H1 (cell line): ENCODE measurements at regions not wholly inside any gene's neighbourhood (a gene's known extent, or its start where the extent isn't known, plus 50 kb on each side); places are given as distances from the start of the nearest gene placed in this dataset.

Experiments used
- CTCF ChIA-PET: fragments of 300-600 bp; sonication (Branson Sonifier 250); formaldehyde crosslinking; loops from one replicate; lab custom pipeline; 2021; ENCODE audit not compliant: partially characterized antibody; lab: Charles Lee
- POLR2A ChIA-PET: fragments of 300-600 bp; sonication (Branson Sonifier 250); formaldehyde crosslinking; loops from one replicate; lab custom pipeline; 2021; ENCODE audit warnings: inconsistent platforms; ENCODE audit not compliant: partially characterized antibody; lab: Charles Lee
- DNase-seq, 2 experiments: peaks; one replicate each; pipeline versions ENCODE4 v3.0.0 to v3.0.0-alpha.2; 2010 to 2022; ENCODE audit warnings: low spot score in 2 of 2, low read depth in 1 of 2, mixed read lengths in 1 of 2
- FAIRE-seq: peaks from 2 replicates; lab custom pipeline; 2011; peaks lifted over from hg19 to GRCh38; lab: Jason Lieb, UNC
- H2AFZ ChIP-seq: 2 replicates; pipeline ENCODE4 v1.8.1; 2012; ENCODE audit warnings: low read length, inconsistent platforms
- H2AK5ac ChIP-seq: 2 replicates; pipeline ENCODE4 v1.6.1; 2013; ENCODE audit warnings: low read depth, low read length
- H2BK120ac ChIP-seq: replicated peaks from 2 replicates; pipeline ENCODE3; 2013; ENCODE audit warnings: low read depth, low read length, inconsistent platforms
- H2BK12ac ChIP-seq: 2 replicates; pipeline ENCODE4 v1.6.1; 2013; ENCODE audit warnings: low read depth, low read length
- H2BK15ac ChIP-seq: 2 replicates; pipeline ENCODE4 v1.6.1; 2013; ENCODE audit warnings: low read length
- H2BK20ac ChIP-seq: 2 replicates; pipeline ENCODE4 v1.6.1; 2013; ENCODE audit warnings: low read length
- H2BK5ac ChIP-seq: 2 replicates; pipeline ENCODE4 v1.6.1; 2013; ENCODE audit warnings: low read depth, low read length
- H3K14ac ChIP-seq: 2 replicates; pipeline ENCODE4 v1.6.1; 2013; ENCODE audit warnings: inconsistent platforms; ENCODE audit not compliant: insufficient read length
- H3K18ac ChIP-seq: 2 replicates; pipeline ENCODE4 v1.6.1; 2013; ENCODE audit warnings: low read length; ENCODE audit errors: extremely low read depth
- H3K23ac ChIP-seq: 2 replicates; pipeline ENCODE4 v1.6.1; 2013; ENCODE audit warnings: inconsistent platforms; ENCODE audit not compliant: insufficient read length
- H3K23me2 ChIP-seq: 2 replicates; pipeline ENCODE4 v1.6.1; 2013; ENCODE audit warnings: low read depth, low read length
- H3K27ac ChIP-seq: 2 replicates; pipeline ENCODE4 v1.6.1; 2011; ENCODE audit warnings: low read depth, low read length, inconsistent platforms
- H3K27me3 ChIP-seq, 4 experiments: replicated peaks in 1 of 4; 1 replicate in 1 of 4; 2 replicates in 3 of 4; pipeline versions ENCODE4 v1.6.1 to v1.8.1; 2011 to 2013; ENCODE audit warnings: low read length in 3 of 4, mild to moderate bottlenecking in 3 of 4, inconsistent platforms in 2 of 4, mixed read lengths in 2 of 4, moderate library complexity in 1 of 4; ENCODE audit not compliant: control insufficient read depth in 3 of 4, insufficient read depth in 3 of 4; ENCODE audit errors: extremely low read depth in 1 of 4
- H3K36me3 ChIP-seq, 4 experiments: 2 replicates each; pipeline versions ENCODE4 v1.6.1 to v1.8.1; 2011 to 2013; ENCODE audit warnings: mild to moderate bottlenecking in 4 of 4, low read length in 3 of 4, moderate library complexity in 2 of 4, control low read depth in 1 of 4, inconsistent platforms in 1 of 4; ENCODE audit not compliant: insufficient read depth in 4 of 4, control insufficient read depth in 2 of 4
- H3K4ac ChIP-seq: replicated peaks from 2 replicates; pipeline ENCODE3; 2013; ENCODE audit warnings: low read length, low read depth, mixed read lengths, inconsistent platforms; ENCODE audit not compliant: insufficient read length
- H3K4me1 ChIP-seq, 4 experiments: replicated peaks in 1 of 4; 1 replicate in 1 of 4; 2 replicates in 3 of 4; pipeline versions ENCODE4 v1.6.1 to v1.8.1; 2011 to 2013; ENCODE audit warnings: low read length in 3 of 4, inconsistent platforms in 2 of 4, mixed read lengths in 1 of 4; ENCODE audit not compliant: insufficient read depth in 4 of 4, control insufficient read depth in 3 of 4
- H3K4me2 ChIP-seq, 2 experiments: 2 replicates each; pipeline versions ENCODE4 v1.6.1 to v1.8.1; 2011 to 2013; ENCODE audit warnings: low read depth in 2 of 2, low read length in 2 of 2, control low read depth in 1 of 2, inconsistent platforms in 1 of 2, mild to moderate bottlenecking in 1 of 2; ENCODE audit not compliant: insufficient read depth in 1 of 2
- H3K4me3 ChIP-seq, 4 experiments: fragments of 200-600, 300-600 bp in 1 of 4; sonication (generic), shearing (Covaris generic), sonication (Bioruptor Twin) in 1 of 4; 2 replicates each; pipeline versions ENCODE4 v1.5.1 to v1.8.1; 2011 to 2016; ENCODE audit warnings: low read length in 4 of 4, low read depth in 3 of 4, control low read depth in 2 of 4, inconsistent platforms in 2 of 4, mild to moderate bottlenecking in 2 of 4, mixed read lengths in 1 of 4, moderate library complexity in 1 of 4; ENCODE audit not compliant: insufficient read depth in 2 of 4; ENCODE audit errors: extremely low read depth in 1 of 4
- H3K56ac ChIP-seq: replicated peaks from 2 replicates; pipeline ENCODE3; 2013; ENCODE audit warnings: low read depth, mild to moderate bottlenecking, mixed read lengths, low read length, inconsistent platforms; ENCODE audit not compliant: insufficient read length
- H3K79me1 ChIP-seq: 2 replicates; pipeline ENCODE4 v1.6.1; 2013; ENCODE audit warnings: low read depth, low read length, control low read depth
- H3K79me2 ChIP-seq, 2 experiments: 2 replicates each; pipeline versions ENCODE4 v1.6.1 to v1.8.1; 2012 to 2013; ENCODE audit warnings: low read length in 2 of 2, mild to moderate bottlenecking in 2 of 2, inconsistent platforms in 1 of 2; ENCODE audit not compliant: insufficient read depth in 2 of 2, control insufficient read depth in 1 of 2
- H3K9ac ChIP-seq, 4 experiments: replicated peaks in 1 of 4; 1 replicate in 1 of 4; 2 replicates in 3 of 4; pipeline versions ENCODE4 v1.6.1 to v1.8.1; 2011 to 2013; ENCODE audit warnings: low read depth in 3 of 4, low read length in 3 of 4, control low read depth in 2 of 4, mild to moderate bottlenecking in 2 of 4, moderate library complexity in 2 of 4, inconsistent platforms in 1 of 4; ENCODE audit errors: extremely low read depth in 1 of 4
- H3K9me3 ChIP-seq, 2 experiments: 2 replicates each; pipeline versions ENCODE4 v1.6.1 to v1.8.1; 2012 to 2013; ENCODE audit warnings: mild to moderate bottlenecking in 2 of 2, moderate library complexity in 2 of 2, control low read depth in 1 of 2, inconsistent platforms in 1 of 2, low read depth in 1 of 2, low read length in 1 of 2, mixed read lengths in 1 of 2; ENCODE audit not compliant: insufficient read depth in 2 of 2
- H4K20me1 ChIP-seq, 2 experiments: replicated peaks in 1 of 2; 2 replicates each; pipeline versions ENCODE3 to v1.8.1; 2011 to 2013; ENCODE audit warnings: inconsistent platforms in 2 of 2, low read length in 2 of 2, mild to moderate bottlenecking in 1 of 2; ENCODE audit not compliant: insufficient read depth in 2 of 2, control insufficient read depth in 1 of 2
- H4K5ac ChIP-seq: 2 replicates; pipeline ENCODE4 v1.6.1; 2013; ENCODE audit warnings: low read length, low read depth, mixed read lengths, inconsistent platforms; ENCODE audit not compliant: insufficient read length
- H4K8ac ChIP-seq: 2 replicates; pipeline ENCODE4 v1.8.0; 2013; ENCODE audit warnings: mild to moderate bottlenecking, moderate library complexity, low read length, inconsistent platforms; ENCODE audit not compliant: insufficient read depth; ENCODE audit errors: extremely low read depth
- H4K91ac ChIP-seq: replicated peaks from 2 replicates; pipeline ENCODE3; 2013; ENCODE audit warnings: low read length, mixed read lengths, inconsistent platforms; ENCODE audit not compliant: insufficient read length
- BCL11A ChIP-seq, 2 experiments: IDR thresholded peaks; one replicate each; pipeline ENCODE4 v1.6.1; 2011; ENCODE audit warnings: low read depth in 2 of 2, low read length in 2 of 2, mild to moderate bottlenecking in 2 of 2
- CREB1 ChIP-seq: IDR thresholded peaks from 2 replicates; pipeline ENCODE4 v1.6.1; 2012; ENCODE audit warnings: inconsistent platforms
- JUND ChIP-seq: IDR thresholded peaks from 2 replicates; pipeline ENCODE4 v1.6.1; 2011; ENCODE audit warnings: mild to moderate bottlenecking, improper control_type of control experiment, low read length
- KDM5A ChIP-seq: fragments of 200-600 bp; IDR thresholded peaks from 2 replicates; pipeline ENCODE4 v1.7.1; 2012; ENCODE audit warnings: mild to moderate bottlenecking, low read length, inconsistent platforms, mixed read lengths
- POLR2A ChIP-seq, 2 experiments: IDR thresholded peaks; 1 replicate in 1 of 2; 2 replicates in 1 of 2; pipeline ENCODE4 v1.6.1; 2011; ENCODE audit warnings: low read depth in 2 of 2, low read length in 2 of 2, mild to moderate bottlenecking in 2 of 2; ENCODE audit errors: control extremely low read depth in 1 of 2
- SAP30 ChIP-seq: fragments of 300-600 bp; sonication (generic); IDR thresholded peaks from 2 replicates; pipeline ENCODE4 v1.7.1; 2012; ENCODE audit warnings: low read length, moderate library complexity, mild to moderate bottlenecking, inconsistent platforms; ENCODE audit not compliant: insufficient read depth, insufficient replicate concordance
- SP4 ChIP-seq: IDR thresholded peaks from 2 replicates; pipeline ENCODE4 v1.6.1; 2012; ENCODE audit warnings: low read length, inconsistent platforms
- SUZ12 ChIP-seq: fragments of 200-600 bp; sonication (generic); IDR thresholded peaks from 2 replicates; pipeline ENCODE4 v1.6.1; 2012; ENCODE audit warnings: mild to moderate bottlenecking, inconsistent platforms, low read length, moderate library complexity, mixed read lengths
- YY1 ChIP-seq: IDR thresholded peaks from 2 replicates; pipeline ENCODE4 v1.6.1; 2011; ENCODE audit warnings: low read depth, mild to moderate bottlenecking, low read length
- ZNF274 ChIP-seq: IDR thresholded peaks from 2 replicates; pipeline ENCODE4 v1.7.0; 2012; ENCODE audit warnings: low read length, borderline replicate concordance; ENCODE audit errors: extremely low read depth
- WGBS, 2 experiments: shearing (Covaris generic) in 1 of 2; methylation state at CpG; one replicate each; pipeline versions ENCODE4 v1.1.6 to v1.1.7; 2013 to 2015; ENCODE audit warnings: low lambda C conversion rate in 2 of 2, mixed read lengths in 2 of 2, inconsistent platforms in 1 of 2, low coverage in 1 of 2, missing lambda C conversion rate in 1 of 2; ENCODE audit not compliant: insufficient replicate concordance in 2 of 2, insufficient coverage in 1 of 2, insufficient read length in 1 of 2; ENCODE audit errors: extremely low coverage in 1 of 2, missing lambda C conversion rate in 1 of 2; 5-methylcytosine and 5-hydroxymethylcytosine counted together

DNA sequence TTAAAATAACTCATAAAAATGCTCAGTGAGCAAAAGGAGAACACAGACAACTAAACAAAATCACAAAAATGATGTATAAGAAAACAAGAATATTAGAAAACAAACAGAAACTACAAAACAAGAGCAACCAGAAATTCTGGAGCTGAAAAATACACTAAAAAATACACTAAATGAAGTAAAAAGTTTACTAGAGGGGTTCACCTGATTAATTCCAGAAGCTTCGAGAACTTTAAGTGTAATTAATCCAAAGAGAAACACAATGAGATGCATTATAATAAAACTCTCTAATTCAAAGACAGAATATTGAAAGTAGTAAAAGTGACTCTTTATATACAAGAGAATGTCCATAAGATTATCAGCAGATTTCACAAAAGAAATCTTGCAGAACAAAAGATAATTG, 558.4 kb downstream of the CCER1 start:
- Histone ChIP-seq H2BK15ac (no peak overlapping the region), H3K4me3 (no peak overlapping the region), H3K36me3 (no peaks in the 10 kb centered on the region), H3K23me2 (no peaks in the 10 kb centered on the region), H2BK120ac (no peak overlapping the region), H2BK12ac (no peak overlapping the region), H3K79me2 (no peaks in the 10 kb centered on the region), H3K4me1 (no peaks in the 10 kb centered on the region), H3K9ac (no peak overlapping the region), H3K23ac (no peak overlapping the region), H2BK20ac (no peak overlapping the region), H3K56ac (no peak overlapping the region), H3K18ac (no peak overlapping the region), H3K27ac (no peak overlapping the region), H3K4ac (no peak overlapping the region), H4K8ac (no peak overlapping the region), H3K14ac (no peak overlapping the region), H4K20me1 (no peaks in the 10 kb centered on the region), H4K5ac (no peak overlapping the region), H3K9me3 (no peaks in the 10 kb centered on the region), H2BK5ac (no peak overlapping the region), H2AFZ (no peak overlapping the region), H3K27me3 (no peaks in the 10 kb centered on the region), H2AK5ac (no peak overlapping the region), H3K4me2 (no peak overlapping the region), H3K79me1 (no peaks in the 10 kb centered on the region), H4K91ac (no peak overlapping the region)
- 97% methylated on average over 1 of the region's 1 CpG; no CpG with 5 or more reads in 1 of the 2 experiments for WGBS, 2 experiments
- ChIA-PET POLR2A (no interaction called here), CTCF (interaction anchor here (1.2 kb wide), 1 partner anchor 11 kb away, joined by 3 read pairs; no protein-coding TSS in a partner anchor)
- TF ChIP-seq CREB1, result no peak
- TF ChIP-seq YY1, result no peak
- no peak for TF ChIP-seq ZNF274
- TF ChIP-seq SUZ12, result no peak
- TF ChIP-seq KDM5A, result no peak
- no peak for TF ChIP-seq BCL11A (IDR thresholded peaks at IDR 0.05; ENCODE audit: low read depth in 2 of 2, low read length in 2 of 2)
- no peak for TF ChIP-seq JUND
- TF ChIP-seq SAP30, result no peak
- no peak for TF ChIP-seq POLR2A (IDR thresholded peaks at IDR 0.05; ENCODE audit: control extremely low read depth in 1 of 2, low read depth in 2 of 2, low read length in 2 of 2)
- no peak for TF ChIP-seq SP4
- DNase-seq, result no peak
- no peak for FAIRE-seq
